Panc1 (cell line): ENCODE measurements at regions not wholly inside any gene's neighbourhood (a gene's known extent, or its start where the extent isn't known, plus 50 kb on each side); places are given as distances from the start of the nearest gene placed in this dataset.

Experiments used
- CTCF ChIP-seq: fragments of 450-650 bp; IDR thresholded peaks from 2 replicates; pipeline ENCODE4 v1.5.1; 2017; ENCODE audit warnings: mild to moderate bottlenecking
- POLR2AphosphoS5 ChIP-seq: IDR thresholded peaks from 2 replicates; pipeline ENCODE4 v1.6.1; 2012; ENCODE audit warnings: mild to moderate bottlenecking, low read depth, low read length, moderate library complexity
- REST ChIP-seq, 2 experiments: IDR thresholded peaks; 2 replicates each; pipeline ENCODE4 v1.6.1; 2011 to 2012; ENCODE audit warnings: low read depth in 2 of 2, control low read depth in 1 of 2, low read length in 1 of 2, mild to moderate bottlenecking in 1 of 2, moderate library complexity in 1 of 2; ENCODE audit not compliant: insufficient read depth in 1 of 2

DNA sequence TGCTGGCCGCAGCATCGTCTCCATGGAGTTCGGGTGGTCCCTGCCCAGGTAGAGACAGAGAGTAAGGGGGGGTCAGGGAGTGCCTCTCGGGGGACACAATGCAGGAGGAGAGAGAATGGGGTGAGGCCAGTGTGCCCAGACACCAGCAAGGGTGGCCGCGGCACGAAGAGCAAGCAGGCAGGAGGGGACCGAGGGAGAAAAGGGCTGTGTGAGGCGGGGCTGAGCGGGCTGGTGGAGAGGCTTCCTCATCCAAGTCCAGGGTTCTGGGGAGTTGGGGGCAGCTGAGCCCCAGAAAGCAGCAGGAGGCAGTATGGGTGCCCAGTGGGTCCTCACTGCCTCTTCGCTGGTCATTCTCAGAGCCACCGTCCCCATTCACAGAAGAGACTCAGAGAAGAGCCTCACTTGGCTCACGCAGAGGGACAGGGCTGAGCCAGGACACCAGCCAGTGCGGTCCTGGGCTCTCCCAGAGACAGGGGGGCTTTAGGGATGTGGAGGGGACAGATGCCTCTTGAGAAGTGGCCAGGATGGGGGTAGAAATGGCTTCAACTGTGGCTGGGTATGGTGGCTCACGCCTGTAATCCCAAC lies 78.9 kb downstream of the MICALL2 start:
- TF ChIP-seq CTCF (no peak), POLR2AphosphoS5 (no peak), REST (IDR thresholded peaks at IDR 0.05; ENCODE audit: insufficient read depth in 1 of 2, low read depth in 2 of 2, low read length in 1 of 2) (no peak)
